Suppressor macrophage (primary cell): ENCODE measurements at regions not wholly inside any gene's neighbourhood (a gene's known extent, or its start where the extent isn't known, plus 50 kb on each side); places are given as distances from the start of the nearest gene placed in this dataset.
A peak's percentile ranks its signal among the peaks of the same experiment; 100 is the strongest.
"Not testable (repeated sequence)": the region's sequence is repeated elsewhere in the genome, so short reads cannot be mapped to it uniquely, and the experiment has no call there.

Experiments
- DNase-seq, 4 experiments: peaks; one replicate each; pipeline ENCODE4 v3.0.0-alpha.2; 2020 to 2022

DNA sequence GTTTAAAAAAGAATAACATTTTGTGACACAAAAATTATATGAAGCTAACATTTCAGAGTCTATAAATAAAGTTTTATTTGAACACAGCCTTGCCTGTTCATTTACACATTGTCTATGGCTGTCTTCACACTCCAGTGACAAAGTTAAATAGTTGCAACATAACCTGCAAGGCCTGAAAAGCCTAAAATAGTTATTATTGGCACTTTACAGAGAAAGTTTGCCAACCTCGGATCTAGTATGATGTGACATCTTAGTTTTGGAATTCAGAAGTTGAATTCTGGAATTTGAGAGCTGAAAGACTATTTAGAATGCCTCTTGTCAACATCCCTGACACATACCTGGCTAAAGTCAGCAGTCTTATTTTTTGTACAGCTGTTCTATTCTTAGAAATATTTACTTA, 68.3 kb downstream of the DYRK2 start:
- DNase-seq = no peak

DNA sequence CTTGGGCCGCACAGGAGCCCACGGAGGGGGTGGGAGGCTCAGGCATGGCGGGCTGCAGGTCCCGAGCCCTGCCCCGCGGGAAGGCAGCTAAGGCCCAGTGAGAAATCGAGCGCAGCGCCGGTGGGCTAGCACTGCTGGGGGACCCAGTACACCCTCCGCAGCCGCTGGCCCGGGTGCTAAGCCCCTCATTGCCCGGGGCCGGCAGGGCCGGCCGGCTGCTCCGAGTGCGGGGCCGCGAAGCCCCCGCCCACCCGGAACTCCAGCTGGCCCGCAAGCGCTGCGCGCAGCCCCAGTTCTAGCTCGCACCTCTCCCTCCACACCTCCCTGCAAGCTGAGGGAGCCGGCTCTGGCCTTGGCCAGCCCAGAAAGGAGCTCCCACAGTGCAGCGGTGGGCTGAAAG, 70.8 kb downstream of the DYRK2 start:
- not testable (repeated sequence) for DNase-seq

DNA sequence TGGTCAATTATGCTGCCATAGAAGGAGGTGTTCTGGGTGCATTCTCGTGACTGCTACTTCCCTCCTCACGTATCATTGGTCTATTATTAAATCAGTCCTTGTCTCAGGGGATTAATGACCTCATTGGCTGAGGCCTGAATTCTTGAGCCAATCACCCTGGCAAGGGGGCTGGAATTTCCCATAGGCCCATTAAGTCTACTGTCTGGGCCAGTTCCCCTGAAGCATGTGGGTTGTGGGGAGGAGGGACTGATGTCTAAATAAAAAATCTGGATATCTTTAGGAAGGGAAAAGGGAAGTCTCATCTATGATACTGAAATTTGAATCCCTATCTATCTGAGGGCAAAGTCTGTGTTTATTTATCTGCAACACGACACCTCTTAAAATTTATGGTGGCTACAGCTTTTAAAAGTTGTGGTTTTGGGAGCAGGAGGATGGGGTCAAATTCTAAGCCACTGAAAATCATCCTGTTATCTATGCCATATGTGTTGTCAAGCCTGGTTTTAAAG, 71.9 kb downstream of the DYRK2 start:
- peak; percentile 5 to 23 (median 16) for DNase-seq

DNA sequence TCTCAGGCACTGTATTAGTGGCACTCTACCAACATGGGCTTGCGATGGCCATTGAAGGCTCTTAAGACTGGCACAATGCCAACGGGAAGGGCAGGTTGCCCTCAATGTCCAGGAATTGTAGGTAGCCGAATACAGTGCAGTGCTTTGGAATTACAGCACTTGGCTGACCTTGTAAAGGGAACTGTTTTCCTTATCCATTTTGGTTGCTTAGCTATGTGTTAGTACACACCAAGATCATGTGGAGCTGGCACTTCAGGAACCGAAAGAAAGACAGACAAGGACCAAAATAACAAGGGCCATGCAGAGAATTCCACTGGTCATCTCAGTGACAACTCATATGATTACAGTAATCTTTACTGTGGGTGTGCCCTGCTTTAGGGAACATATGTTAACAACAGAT, 72.7 kb downstream of the DYRK2 start:
- peak in 2 of 4 experiments; percentile 10 to 20 for DNase-seq

DNA sequence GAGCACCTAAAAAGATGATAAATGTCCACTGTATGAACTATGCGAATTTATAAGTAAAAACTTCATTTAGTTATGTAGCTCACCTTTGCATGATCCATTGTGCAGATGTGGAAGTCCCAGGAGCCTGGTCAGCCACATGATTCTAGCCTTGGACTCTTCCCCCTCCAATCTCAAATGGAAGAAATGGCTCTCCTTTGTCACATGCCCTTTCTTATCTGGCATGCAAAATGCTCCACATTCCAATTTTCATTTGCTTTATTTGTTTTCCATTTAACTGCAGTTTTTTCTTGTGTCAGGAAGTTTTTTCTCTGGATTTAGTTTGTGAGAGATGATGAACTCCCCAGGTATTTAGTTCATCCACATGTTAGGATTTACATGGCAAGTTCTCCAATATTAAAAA, 73.8 kb downstream of the DYRK2 start:
- no peak for DNase-seq

DNA sequence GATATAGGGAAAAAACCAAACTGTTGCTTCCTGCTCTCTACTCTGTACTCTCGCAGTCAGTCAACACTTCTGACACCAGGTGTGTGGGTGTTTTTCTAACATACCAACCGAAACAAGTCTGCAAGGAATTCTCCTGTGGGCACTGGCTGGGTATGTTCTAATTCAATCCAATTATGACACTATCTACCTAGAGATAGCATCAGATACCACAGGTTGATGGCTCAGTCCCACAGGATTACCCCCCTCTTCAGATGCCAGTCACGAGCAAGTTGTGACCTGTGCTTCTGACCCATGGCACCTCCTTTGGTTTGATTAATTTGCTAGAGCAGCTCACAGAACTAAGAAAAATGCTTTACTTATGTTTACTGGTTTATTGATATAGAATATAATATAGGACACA, 78.3 kb downstream of the DYRK2 start:
- no peak for DNase-seq

DNA sequence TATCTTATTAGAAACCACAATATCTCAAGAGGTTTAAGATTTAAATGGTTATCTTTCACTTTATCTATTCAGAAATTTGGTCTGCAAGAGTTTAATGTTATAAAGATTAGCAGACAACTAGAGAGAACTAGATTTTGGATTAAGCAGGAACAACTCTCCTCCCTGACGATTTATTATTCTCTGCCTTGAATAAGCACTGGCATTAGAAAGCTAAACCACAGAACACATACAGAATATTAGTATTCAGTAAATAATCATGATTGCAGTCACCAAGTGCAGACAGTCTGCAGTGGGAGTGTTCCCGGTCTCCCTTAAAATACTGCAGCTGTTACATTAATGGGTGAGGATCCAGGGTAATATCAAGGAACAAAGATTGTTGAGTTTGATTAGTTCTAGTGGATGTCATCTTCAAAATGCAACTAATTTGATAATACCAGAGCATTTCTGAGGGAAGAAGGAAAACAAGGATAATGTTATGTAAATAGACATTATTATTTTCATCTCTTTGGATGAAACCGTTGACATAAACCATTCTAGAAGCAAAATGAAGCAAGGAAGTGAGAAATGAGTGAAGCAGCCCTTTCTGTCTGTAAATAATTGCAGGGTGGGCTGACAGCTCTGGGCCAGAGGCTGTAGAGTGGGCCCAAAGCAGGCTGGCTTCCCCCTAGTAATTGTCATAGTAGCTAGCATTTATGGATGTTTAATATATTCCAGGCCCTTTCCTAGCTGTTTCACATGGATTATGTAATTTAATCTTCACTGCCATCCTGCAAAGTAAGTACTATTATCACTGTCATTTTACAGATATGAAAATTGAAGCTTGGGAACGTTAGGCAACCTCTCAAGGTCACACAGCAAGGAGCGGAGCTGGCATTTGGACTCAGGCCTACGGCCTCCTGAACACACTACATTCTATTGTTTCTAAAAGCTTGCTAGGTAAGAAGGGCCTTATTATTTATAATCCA, 79.4 kb downstream of the DYRK2 start:
- no peak for DNase-seq

DNA sequence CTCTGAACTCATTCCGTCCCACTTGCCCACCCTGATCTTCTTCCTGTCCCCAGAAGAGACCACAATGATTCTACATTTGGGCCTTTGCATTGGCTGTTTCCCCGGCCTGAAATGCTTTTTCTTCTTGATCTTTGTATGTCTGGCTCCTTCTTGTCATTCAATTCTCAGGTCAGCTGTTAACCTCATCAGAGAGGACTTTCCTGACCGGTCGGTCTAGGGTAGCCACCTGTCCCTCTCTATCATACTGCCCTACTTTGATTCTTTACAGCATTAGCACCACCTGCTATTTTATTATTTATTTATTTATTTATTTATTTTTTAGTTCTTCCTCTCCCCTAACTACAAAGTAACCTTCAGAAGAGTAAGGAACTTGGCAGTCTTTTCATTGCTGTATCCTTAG, 84.3 kb downstream of the DYRK2 start:
- DNase-seq = no peak

DNA sequence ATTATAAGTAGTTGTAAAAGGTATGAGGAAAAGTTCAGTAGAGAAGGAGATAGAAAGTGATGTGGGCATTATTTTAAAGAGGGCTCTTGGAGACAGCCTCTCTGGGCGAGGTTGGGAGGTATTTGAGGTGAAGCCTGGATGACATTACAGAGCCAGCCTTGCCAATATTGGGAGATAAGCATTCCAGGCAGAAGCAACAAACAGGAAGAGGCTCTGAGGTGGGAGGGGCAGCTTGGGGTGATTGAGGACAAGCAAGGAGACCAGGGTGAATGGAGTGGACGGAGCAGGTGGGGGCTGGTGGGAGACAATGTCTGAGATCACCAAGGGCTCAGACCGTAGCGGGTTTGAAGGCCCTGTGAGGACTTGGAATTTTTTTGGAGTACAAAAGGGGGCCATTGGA, 87.3 kb downstream of the DYRK2 start:
- DNase-seq = no peak

DNA sequence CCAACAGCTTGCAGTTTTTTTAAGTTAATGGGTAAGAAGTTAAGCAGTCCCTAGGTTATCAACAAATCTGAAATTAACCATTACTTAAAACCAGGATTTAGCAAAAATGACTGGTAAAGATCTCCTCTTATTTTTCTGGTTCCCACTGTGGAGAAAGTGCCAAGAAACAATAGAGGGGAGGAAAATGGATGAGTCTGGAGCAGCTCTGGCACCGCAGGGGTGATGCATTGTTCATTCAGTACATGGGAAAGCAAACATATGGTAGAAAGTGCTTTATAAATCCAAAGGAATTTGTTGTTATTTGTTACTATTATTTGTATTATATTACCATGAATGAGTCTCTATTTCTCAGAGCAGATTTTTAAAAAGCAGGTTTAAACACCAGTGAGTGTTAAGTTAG, 92.2 kb downstream of the DYRK2 start:
- no peak for DNase-seq

DNA sequence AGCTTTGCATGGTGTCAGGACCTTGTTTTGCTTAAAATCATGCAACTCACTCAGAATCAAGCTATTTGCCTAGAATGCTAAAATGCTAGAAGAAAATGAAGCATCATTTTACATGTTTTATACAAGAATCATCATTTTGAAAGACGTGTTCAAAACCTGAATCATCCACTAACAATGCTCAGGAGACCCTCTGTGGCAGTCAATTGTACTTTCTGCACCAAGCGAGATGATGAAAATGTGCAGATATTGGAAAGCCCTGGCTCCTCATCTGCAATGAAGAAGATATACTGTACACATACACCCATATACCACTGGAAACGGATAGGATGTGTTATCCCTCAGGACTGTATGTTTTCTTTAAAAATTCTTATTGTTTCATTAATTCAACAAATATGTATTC, 92.7 kb downstream of the DYRK2 start:
- no peak for DNase-seq

DNA sequence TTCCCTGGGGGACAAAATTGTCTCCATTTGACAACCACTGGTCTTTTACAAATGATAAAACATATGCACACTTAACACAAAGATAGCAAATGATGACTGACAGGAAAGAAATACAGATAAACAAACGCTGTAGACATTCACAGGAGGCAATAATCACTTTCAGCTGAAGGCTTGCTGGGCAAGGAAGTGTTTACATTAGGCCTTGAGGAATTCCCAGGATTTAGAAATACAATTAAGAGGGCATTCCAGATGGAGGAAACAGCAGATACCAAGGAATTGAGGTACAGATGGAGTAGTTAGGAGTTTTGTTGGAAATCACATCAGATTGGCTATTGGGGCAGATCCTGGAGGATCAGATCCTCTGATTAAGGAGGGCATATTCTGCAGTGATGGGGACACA, 93.9 kb downstream of the DYRK2 start:
- no peak for DNase-seq

DNA sequence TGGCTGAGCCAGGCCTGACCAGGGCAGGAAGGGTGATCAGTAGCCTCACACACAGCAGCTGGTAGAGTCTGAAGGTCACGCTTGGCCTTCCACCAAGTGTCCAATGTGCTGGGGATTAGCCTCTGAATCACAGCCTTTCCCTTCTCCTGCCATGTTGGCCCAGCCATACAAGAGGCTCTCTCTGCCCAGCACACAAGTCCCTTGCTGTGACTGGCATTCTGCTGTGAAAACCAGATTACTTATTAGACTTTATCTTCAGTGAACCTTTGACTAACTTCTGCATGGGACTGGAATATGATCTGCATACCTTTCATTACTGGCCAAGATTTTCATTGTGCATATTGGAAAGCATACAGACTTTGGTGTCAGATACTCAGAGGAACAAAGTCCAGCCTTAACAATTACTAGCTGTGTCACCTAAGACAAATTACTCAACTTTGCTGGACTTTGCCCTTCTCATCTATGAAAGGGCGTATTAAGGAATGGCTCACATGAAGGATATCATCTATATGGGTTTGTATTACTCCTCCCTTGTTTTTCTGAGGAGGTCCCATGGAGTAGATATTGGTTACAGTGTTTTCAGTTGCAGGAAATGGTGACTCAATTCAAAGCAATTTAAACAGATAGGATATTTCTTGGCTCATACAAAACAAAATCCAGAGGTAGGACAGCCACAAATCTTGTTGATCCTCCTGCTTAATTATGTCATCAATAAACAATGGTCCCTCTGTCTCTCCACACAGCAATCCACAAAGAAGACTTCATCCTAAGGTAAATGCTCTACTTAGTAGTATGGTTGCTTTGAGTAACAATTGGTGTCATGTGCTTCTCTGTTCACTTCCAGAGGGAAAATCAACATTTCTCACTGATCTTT, 99.6 kb downstream of the DYRK2 start:
- DNase-seq = no peak

DNA sequence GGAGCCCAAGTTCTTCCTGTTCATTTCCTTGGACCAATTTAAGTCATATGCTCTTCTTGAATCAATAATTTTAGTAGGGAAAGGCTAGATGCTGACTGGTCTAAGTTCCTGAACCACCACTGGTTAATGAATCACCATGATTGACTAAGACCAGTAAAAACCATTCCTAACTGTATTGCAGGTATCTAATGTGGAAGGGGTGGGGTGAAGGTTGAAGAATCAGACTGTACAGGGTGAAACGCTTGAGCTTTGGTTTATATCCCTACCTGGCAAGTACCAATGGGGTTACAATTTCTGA, 100.1 kb downstream of the DYRK2 start:
- no peak for DNase-seq

DNA sequence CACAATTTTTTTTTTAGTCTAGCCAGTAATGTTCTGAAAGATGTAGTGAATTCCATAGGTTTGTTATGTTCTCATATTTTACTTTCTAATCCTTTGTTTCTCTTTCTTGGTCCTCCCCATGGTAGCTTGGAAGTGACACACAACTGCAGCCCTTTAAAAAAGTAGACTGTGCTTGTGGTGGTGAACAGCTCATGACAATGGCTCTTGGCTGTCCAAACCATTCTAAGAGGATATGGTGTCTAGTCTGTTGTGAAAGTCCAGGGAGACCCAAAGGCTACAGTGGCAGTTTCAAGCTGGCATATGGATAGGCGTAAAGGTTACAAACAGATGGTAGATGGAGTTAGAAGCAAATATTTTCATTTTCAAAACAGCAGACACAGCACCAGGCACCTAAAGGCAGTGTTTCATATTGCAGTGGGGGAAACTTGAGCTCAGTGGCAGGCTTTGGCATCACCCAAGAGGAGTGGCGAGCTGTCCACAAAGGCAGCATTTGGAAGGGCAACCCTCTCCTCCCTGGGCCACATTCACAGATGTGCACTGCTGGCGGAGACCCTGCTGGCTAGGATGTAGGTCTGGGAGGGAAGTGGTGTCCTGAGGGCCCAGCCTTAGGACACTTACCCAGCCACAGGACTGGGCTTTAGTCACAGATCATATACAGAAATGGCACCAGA, 102.1 kb downstream of the DYRK2 start:
- no peak for DNase-seq

DNA sequence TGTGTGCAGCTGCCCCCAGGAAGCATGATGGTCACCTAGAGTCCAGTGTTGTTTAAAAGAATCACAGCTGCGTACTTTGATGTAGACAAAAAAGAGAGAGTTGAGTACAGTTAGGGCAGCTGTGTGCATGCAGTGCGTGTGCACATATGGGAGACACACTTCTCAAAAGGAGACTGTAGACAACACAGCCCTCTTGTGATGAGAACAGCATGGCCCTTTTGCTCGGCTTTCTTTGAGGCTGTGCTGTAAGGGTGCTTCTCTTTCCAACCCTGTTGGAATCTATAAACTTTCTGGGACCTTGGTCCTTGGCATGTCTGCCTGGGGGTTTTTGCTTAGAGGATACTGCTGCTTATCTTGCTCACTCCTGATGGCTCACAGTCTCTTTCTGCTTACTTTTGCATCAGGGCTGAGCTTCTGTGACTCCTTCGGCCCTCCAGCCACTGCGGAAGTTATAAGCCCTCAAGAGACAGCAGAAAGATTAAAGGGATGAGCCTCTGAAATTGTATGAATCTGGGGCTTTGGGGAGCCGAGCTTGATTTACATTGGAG, 102.9 kb downstream of the DYRK2 start:
- DNase-seq = no peak

DNA sequence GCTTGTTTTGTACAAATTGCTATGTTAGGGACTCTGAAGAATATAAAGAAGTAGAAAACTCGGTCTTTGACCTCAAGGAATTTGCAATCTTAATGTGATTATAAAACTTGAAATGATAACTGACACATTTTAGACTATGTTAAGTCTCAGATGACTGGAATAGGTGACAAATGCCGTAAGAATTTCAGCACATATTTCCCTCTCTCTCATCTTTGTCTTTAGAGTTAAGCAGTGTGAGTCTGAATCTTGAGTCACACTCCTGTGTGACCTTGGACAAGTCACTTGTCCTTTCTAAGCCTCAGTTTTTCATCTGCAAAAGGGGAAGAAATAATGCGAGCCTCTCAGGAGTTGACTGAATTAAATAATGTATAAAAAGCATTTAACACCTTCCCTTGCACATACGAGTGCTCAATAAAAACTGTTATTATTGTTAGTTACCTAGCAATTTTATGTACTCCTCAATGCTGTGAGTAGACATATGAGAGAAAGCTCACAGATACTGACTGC, 103.7 kb downstream of the DYRK2 start:
- DNase-seq = no peak

DNA sequence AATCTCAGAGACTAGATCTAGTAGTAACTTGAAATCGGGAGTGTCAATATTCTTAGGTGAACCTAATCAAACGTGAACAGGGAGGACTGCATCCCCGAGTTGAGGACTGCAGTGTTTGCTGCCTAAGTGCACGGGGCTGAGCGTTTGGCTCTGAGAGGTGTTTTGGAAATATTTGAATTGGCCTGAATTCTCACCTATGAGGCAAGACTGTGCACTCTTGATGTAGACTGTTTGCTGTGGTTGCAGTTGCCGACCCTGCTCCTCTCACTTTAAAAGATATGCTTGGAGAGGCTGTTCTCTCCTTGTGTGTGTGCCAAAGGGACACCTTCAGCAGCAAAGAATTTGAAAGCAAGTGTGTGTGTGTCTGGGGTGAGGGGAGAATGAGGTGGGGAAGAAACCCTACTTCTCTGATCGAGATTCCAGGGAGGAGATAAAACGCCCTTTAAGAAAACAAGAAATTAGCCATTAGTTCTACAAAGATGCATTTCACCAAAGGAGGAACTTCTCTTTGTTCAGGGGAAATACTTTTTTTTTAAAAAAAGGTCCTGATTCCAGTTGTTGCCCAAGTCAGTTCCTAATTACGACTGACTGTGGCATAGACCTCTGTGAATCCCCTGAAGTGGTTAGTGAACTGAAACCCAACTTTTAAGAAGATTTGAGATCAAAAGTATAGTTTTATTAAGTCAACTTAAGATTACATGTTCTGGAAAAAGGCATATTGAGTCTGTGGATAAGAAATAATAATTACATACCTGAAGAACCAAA, 106.6 kb downstream of the DYRK2 start:
- DNase-seq = peak; percentile 15 to 70 (median 56)

DNA sequence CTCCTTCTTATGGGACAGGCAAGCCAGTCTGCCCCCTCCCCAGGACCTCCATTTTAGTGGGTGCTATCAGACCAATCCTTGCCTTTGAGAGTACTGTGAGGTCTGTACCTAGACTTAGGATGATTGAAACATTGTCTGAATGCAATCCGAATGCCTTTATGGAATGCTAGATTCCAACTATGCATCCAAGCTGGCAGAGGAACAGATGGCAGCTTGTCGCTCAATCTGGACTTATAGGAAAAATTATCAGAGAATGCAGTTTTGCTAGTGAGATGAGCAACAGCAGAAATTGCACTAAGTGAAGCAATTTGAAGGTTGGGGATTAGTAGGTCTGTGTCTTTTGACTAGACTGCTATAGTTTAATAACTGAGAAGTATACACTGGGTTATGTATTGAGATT, 109.1 kb downstream of the DYRK2 start:
- no peak for DNase-seq

DNA sequence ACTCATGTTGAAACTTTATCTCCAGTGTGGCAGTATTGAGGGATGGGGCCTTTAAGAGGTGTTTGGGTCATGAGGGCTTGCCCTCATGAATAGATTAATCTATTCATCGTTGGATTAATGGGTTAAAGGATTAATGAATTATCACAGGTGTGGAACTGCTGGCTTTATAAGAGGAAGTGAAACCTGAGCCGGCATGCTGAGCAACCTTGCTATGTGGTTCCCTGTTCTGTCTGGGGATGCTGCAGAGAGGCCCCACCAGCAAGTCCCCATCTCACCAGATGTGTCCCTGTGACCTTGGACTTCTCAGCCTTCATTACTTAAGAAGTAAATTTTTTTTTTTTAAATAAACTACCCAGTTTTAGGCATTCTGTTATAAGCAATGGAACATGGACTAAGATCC, 109.6 kb downstream of the DYRK2 start:
- DNase-seq = no peak

DNA sequence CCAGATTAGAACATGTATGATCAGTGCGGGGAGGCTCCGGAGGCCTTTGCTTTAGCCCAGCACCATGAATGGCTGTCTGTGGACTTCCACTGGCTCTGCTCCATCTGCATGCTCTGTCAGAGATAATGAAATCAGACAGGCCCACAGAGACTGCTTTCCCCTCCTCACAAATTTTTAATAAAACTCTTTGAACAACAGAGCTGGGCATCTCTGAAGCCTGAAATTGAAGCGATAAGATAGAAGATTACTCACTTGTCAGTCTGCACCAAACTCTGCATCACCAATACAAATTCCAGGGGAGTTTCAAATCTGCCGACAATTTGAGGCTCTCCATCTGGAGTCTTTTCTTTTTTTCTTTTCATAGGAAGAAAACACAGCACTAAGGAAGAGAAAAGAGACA, 110.0 kb downstream of the DYRK2 start:
- DNase-seq = no peak

DNA sequence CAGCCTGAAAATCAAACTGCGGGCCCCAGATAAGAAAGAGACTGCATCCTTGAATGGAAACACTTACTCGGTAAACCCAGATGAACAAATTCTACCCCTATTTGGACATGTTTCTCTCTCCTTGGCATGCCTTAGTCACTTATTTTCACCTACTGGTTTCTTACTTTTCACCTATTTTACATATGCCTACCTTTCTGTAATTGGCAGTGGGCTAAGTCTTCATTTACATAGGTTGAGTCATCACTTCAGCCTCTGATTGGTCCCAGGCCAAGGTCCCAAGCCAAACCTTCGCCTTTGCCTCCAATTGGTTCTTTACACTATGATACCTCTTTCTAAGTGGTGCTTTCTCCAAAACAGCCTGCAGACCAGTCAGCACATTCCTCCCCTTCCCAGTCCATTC, 111.3 kb downstream of the DYRK2 start:
- DNase-seq = no peak
